GM21423 (cell line): ENCODE measurements at regions not wholly inside any gene's neighbourhood (a gene's known extent, or its start where the extent isn't known, plus 50 kb on each side); places are given as distances from the start of the nearest gene placed in this dataset.

Experiments
- ATAC-seq: cut with Tn5 transposase; IDR thresholded peaks from one replicate; pipeline ENCODE4 v1.9.1; 2021; ENCODE audit warnings: mild to moderate bottlenecking, moderate library complexity; ENCODE audit not compliant: unreplicated experiment

- ATAC-seq, result no peak
Observed at GRCh38 chr1:229046251-229046853, 224.6 kb upstream of the RAB4A start.

GRCh38 chr1:229047161-229047839, 223.6 kb upstream of the RAB4A start:
- ATAC-seq, result no peak

GRCh38 chr1:229047840-229048620, 222.9 kb upstream of the RAB4A start:
- ATAC-seq, result no peak

- no peak for ATAC-seq
Observed at GRCh38 chr1:229048896-229049295, 222.0 kb upstream of the RAB4A start.

- no peak for ATAC-seq
Observed at GRCh38 chr1:229056046-229056445, 214.9 kb upstream of the RAB4A start.

- no peak for ATAC-seq
Observed at GRCh38 chr1:229058111-229058561, 212.8 kb upstream of the RAB4A start.

GRCh38 chr1:229058729-229059128, 212.2 kb upstream of the RAB4A start:
- ATAC-seq, result no peak

GRCh38 chr1:229059671-229060539, 211.0 kb upstream of the RAB4A start:
- ATAC-seq, result no peak

- no peak for ATAC-seq
Observed at GRCh38 chr1:229062135-229062534, 208.8 kb upstream of the RAB4A start.

GRCh38 chr1:229063154-229063773, 207.6 kb upstream of the RAB4A start:
- ATAC-seq, result no peak

- ATAC-seq, result no peak
Observed at GRCh38 chr1:229064320-229065168, 206.4 kb upstream of the RAB4A start.

- ATAC-seq, result no peak
Observed at GRCh38 chr1:229065613-229066012, 205.3 kb upstream of the RAB4A start.

GRCh38 chr1:229066591-229066990, 204.3 kb upstream of the RAB4A start:
- no peak for ATAC-seq

GRCh38 chr1:229067546-229067945, 203.4 kb upstream of the RAB4A start:
- ATAC-seq, result no peak

- ATAC-seq, result no peak
Observed at GRCh38 chr1:229068270-229068987, 202.5 kb upstream of the RAB4A start.

GRCh38 chr1:229069176-229069575, 201.7 kb upstream of the RAB4A start:
- no peak for ATAC-seq

- ATAC-seq, result no peak
Observed at GRCh38 chr1:229070168-229070567, 200.7 kb upstream of the RAB4A start.

- ATAC-seq, result no peak
Observed at GRCh38 chr1:229073251-229073650, 197.7 kb upstream of the RAB4A start.

GRCh38 chr1:229075217-229075616, 195.7 kb upstream of the RAB4A start:
- no peak for ATAC-seq
